ENCODE measurements at regions not wholly inside any gene's neighbourhood (a gene's known extent, or its start where the extent isn't known, plus 50 kb on each side); places are given as distances from the start of the nearest gene placed in this dataset.

DNA sequence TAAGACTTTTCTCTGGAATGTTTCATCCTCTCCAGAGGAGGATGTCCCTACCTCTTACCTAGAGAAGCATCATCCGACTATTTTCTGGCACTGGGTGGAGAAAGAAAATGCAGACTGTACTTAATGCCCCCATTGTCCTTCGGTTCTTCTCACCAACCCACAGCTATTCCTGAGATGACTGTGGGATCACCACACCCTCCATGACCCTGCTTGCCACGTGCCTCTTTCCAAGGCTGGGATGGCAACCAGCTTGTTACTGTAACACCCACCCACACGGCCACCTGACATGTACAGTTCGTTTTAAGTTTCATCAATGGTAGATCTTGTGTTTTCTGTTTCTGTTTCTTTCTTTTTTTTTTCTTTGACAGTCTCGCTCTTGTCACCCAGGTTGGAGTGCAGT, 365.2 kb downstream of the FBXO15 start:
- no peak for FAIRE-seq

DNA sequence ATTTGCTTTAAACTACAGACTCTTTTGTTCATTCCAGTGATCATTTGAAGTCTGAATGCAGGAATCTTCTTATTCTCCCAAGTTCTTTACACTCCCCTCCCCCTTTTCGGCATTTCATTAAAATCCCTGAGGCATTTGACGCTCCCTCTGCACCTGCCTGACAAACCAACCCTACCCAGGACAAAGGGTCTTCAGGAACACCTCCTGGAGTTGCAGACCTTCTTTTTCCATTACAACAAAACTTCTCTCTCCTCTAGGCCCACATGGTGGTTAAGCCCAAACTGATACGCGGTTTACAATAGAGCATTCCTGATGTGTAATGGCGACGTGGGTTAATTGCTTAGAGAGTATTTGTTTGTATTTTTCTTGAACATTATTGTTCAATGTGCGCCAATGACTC, 367.4 kb downstream of the FBXO15 start:
- no peak for FAIRE-seq

GRCh38 chr18:73778032-73778359, 369.6 kb downstream of the FBXO15 start:
- FAIRE-seq = no peak

DNA sequence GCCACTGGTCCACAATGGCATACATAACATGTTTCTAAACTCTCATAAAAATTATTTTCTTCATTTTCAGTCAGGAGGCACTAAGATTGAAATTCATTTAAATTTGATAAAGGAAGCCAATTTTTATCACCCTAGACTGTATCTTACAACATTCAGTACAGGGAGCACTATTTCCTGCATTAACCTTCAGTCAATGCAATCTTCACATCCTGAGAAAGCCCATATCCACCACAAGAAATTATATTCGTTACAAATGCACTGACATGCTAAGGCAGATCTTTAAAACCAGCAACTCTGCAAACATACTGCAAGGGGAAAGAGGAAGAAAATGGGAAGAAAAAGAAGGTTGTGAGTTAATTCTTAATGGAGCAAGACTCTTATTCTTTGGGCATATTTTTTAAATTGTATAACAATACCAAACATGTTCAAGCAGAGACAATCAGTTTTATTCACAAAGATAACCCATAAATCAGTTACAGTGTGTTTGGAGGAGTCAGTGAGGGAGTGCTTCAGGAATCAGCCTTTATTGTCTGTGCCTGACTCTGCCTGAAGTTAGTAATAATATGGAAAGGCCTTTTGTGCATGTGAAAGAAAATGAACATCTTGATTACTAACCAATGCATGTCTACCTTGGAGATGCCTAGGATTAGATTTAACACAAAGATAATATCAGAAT, 370.1 kb downstream of the FBXO15 start:
- no peak for FAIRE-seq

GRCh38 chr18:73774811-73775509, 372.7 kb downstream of the FBXO15 start:
- no peak for FAIRE-seq

GRCh38 chr18:73768043-73768442, 379.6 kb downstream of the FBXO15 start:
- FAIRE-seq = no peak

DNA sequence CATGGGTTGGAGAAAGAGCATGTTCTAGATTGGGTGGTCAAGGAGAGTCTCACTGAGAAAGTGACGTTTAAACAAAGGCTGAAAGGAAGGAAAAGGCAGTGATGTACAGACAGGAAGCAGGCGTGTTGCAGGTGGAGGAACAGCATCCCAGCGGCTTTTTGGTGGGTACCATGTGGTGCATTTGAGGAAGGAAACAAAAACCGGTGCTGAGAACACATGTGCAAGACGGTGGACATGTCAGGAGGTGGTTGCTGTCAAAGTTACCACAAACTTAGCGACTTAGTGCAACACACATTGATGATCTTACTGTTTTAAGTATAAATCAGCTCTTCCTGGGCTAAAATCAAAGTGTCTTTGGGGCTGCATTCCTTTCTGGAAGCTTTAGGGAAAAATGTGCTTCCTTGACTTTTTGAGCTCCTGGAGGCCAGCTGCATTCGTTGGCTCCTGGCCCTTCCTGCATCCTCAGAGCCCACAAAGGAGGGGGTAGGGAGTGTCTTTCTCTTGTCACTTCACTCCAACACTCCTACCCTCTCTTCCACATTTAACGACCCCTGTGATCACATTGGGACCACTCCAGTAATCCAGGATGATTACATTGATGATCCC, 380.6 kb downstream of the FBXO15 start:
- FAIRE-seq = no peak

GRCh38 chr18:73758446-73758845, 389.2 kb downstream of the FBXO15 start:
- no peak for FAIRE-seq

- no peak for FAIRE-seq
Measured at GRCh38 chr18:73756256-73757091, 391.2 kb downstream of the FBXO15 start.

DNA sequence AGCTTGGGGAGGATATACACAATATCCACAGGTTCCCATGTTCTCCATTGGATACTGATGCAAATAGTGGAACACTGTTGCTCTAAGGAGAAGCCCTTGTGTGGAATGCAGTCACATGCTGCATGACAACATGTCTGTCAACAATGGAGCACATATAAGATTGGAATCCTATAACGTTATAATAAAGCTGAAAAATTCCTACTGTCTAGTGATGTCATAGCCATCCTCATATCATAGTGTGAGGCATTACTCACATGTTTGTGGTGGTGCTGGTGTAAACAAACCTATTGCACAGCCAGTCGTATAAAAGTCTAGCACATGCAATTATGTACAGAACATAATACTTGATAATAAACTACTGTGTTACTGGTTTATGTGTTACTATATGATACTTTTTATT, 394.7 kb downstream of the FBXO15 start:
- FAIRE-seq = no peak

DNA sequence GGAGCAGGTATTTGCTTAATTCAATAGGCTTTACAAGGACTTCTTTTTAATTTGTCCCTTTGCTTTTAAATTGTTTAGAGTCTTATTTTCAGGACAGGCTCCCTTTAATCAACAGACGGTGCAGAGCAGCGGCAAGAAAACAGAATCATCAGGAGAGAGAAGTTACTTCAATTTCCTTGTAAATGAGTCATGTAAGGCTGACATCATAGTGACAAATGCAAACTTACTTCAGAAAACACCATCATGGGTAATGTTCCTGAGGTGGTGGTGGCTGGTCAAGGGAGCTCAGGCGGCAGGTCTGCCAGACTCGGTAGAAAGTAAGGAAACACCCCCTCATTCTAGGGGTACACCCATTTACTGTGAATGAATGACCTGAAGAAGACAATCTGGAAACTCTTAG, 395.1 kb downstream of the FBXO15 start:
- no peak for FAIRE-seq

DNA sequence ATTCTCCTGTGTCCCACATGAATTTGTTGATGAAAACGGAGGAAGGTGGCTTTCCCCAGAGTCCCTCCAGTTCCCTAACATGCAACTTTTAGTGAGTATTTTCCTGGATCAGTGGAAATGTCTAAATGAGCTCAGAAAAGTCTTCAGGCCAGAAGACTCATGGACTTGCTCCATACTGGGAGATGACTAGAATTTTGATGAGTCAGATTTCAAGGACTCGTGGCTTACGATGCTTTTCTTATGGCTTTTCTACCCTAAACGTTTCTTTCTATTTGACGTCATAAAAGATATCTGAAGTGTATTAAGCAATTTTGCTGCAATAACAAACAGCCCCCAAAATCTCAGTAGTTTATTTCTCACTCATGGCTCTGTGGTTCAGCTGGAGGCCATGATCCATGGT, 397.6 kb downstream of the FBXO15 start:
- no peak for FAIRE-seq

DNA sequence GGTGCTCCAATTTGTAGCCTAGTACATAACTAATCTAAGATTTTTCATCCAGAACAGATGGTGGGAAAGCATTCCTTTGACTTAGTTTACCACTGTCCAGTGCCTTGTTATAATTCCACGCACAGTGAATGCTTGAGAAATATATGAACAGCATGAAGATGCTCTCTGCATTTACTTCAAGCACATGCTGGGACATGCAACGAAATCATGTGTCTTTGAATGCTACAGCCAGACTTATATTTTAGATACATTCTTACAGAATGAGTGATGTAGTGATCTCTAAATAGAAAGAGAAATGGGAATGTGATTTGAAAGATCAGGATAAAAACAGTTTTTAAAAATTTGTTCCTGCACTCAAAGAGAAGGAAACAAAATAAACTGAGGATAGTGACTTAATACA, 398.3 kb downstream of the FBXO15 start:
- no peak for FAIRE-seq

GRCh38 chr18:73748731-73749130, 398.9 kb downstream of the FBXO15 start:
- no peak for FAIRE-seq

DNA sequence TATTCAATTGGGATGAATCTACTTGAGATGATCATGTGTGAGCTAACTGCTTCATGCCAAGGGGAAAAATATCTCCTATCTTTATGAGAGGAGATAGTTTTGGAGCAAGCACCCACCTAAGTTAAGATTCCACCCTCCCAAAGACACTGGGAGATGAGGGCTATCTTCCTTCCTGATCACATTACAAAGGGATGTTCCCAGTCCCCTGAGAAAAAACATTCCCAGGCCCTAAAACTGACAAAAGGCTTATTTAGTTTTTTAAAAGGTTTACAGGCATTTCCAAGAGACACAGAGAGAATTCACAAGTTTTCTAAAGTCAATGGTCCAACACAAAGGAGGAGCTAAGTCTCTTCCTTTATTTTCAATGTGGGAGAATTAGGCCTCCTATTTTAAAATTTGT, 401.5 kb downstream of the FBXO15 start:
- no peak for FAIRE-seq

DNA sequence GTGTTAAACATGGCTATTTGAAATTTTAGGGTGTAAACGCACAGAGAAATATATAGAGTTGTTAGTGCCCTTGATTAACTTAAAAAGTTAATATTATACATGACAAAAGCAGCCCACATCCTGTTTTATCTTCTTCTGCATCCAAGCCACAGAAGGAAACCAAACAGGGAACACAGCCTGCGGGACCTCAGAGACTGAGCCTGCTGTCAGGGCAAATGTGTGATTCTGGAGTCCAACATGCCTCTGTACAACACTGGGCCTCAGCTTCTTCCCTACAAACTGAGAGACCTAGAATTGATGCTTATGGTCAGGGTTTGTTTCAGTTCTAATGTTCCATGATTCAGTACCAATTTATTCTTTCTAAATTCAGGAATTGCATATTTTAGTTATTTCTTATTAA, 404.7 kb downstream of the FBXO15 start:
- FAIRE-seq = no peak

- FAIRE-seq = no peak
Measured at GRCh38 chr18:73741946-73742345, 405.7 kb downstream of the FBXO15 start.

DNA sequence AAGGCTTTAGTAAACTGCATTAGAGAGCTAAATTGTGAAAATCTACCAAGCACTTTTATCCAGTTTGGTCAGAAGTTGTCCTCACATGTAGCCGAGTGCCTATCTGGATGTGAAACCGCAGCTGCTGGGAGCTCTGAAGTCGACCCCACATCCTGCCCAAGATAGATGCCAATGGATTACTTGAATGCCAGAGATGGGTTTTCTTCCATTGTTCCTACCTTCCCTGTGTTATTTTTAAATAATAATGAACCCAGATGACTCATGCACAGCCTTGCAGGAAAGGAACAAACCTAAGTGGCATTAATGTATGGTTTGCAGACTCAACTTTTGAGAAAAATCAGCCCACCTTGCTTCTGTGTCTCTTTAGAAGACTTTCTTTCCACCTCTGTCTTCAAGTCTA, 408.5 kb downstream of the FBXO15 start:
- FAIRE-seq = no peak

DNA sequence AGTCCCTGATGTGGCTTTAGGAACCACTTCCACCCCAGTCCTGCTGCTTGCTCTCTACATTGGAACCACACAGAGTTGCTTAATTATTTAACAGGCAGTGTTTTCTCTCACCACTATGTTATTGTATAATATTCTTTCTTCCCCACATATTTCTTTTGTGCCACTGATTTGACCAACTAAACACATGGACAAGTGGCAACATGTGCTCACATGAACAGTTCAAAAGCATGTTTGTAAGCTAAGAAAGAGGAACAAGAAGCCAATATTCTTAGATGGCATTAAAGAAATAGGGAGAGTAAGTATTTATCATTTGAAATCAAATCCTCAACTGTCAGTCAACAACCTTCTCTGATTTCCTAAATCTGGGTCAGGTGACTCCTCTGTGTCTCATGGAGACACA, 409.6 kb downstream of the FBXO15 start:
- FAIRE-seq = no peak

- no peak for FAIRE-seq
Measured at GRCh38 chr18:73735836-73736235, 411.8 kb downstream of the FBXO15 start.

DNA sequence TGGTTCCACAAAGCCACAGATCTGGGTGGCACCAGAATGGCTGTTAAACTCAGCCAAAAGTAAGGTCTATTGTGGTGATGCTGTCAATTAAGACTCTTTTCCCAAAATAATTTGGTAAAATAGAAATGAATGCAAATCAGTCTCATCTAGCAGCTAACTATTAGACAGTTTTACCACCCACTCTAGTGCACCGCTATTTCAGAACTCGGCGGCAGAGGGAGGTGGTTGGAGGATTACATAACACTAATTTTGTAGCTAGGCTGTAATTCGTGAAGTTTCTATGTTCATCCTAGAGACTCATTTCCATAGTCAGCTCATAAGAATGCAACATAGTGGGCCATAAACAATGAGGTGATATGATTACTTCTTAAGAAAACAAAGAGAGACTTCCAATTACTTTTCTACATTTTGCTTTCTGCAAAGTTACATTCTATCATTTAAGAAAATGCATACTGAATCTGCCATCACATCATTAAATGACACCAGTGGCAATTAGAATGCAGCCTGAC, 413.8 kb downstream of the FBXO15 start:
- FAIRE-seq = no peak

DNA sequence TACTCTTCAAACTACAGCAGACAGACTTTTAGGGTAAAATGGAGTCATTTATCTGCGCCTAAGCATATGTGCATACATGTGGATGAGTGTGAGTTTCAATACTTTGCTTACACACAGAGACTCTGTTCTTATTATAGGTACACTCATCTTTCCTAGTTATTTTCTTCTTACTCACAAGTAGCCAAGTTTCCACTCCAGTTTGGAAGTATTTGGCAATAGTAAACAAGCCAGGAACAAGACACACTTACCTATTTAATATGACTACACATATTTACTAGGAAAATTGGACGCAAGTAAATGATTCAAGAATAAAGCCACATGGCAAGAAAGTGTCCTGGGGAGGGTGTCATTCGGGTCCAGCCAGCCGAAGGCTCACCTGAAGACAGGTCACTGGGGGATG, 414.3 kb downstream of the FBXO15 start:
- FAIRE-seq = no peak

- no peak for FAIRE-seq
Measured at GRCh38 chr18:73728657-73729056, 419.0 kb downstream of the FBXO15 start.

GRCh38 chr18:73724958-73725357, 422.7 kb downstream of the FBXO15 start:
- no peak for FAIRE-seq
